ENCODE measurements at regions not wholly inside any gene's neighbourhood (a gene's known extent, or its start where the extent isn't known, plus 50 kb on each side); places are given as distances from the start of the nearest gene placed in this dataset.
"Not testable (repeated sequence)": the region's sequence is repeated elsewhere in the genome, so short reads cannot be mapped to it uniquely, and the experiment has no call there.

DNA sequence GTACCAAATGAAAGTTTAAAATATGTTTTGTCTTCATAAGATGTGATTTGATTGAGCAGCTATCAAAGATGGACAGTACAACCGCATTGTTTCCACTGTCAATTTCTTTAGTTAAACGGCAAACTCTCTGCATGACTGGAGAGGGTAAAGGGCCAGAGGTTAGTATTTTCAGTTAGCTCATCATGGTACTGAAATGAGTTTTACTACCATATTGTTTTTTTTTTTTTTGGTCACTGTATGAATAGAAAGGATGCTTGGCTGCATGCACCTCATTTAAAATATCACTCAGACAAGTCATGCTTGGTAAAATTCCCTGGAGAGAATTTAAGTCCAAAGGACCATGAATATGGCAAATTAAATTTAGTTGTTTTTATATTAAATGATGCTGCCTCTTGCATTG is 942.1 kb upstream of the SPRY2 start:
- no peaks in the 10 kb centered on the region for H3K36me3 ChIP-seq
- no peaks in the 10 kb centered on the region for H3K4me1 ChIP-seq
- DNase-seq (no peak), ATAC-seq (no peak)
- no peak overlapping the region for H3K27ac ChIP-seq
- TF ChIP-seq, protein P1, sequence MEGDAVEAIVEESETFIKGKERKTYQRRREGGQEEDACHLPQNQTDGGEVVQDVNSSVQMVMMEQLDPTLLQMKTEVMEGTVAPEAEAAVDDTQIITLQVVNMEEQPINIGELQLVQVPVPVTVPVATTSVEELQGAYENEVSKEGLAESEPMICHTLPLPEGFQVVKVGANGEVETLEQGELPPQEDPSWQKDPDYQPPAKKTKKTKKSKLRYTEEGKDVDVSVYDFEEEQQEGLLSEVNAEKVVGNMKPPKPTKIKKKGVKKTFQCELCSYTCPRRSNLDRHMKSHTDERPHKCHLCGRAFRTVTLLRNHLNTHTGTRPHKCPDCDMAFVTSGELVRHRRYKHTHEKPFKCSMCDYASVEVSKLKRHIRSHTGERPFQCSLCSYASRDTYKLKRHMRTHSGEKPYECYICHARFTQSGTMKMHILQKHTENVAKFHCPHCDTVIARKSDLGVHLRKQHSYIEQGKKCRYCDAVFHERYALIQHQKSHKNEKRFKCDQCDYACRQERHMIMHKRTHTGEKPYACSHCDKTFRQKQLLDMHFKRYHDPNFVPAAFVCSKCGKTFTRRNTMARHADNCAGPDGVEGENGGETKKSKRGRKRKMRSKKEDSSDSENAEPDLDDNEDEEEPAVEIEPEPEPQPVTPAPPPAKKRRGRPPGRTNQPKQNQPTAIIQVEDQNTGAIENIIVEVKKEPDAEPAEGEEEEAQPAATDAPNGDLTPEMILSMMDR (IDR thresholded peaks at IDR 0.05): no peak
- no peaks in the 10 kb centered on the region for H3K27me3 ChIP-seq
- H3K4me3 ChIP-seq: no peak overlapping the region
- no peaks in the 10 kb centered on the region for H3K9me3 ChIP-seq
- intact Hi-C loops (cut with DNase I): no loop called here

DNA sequence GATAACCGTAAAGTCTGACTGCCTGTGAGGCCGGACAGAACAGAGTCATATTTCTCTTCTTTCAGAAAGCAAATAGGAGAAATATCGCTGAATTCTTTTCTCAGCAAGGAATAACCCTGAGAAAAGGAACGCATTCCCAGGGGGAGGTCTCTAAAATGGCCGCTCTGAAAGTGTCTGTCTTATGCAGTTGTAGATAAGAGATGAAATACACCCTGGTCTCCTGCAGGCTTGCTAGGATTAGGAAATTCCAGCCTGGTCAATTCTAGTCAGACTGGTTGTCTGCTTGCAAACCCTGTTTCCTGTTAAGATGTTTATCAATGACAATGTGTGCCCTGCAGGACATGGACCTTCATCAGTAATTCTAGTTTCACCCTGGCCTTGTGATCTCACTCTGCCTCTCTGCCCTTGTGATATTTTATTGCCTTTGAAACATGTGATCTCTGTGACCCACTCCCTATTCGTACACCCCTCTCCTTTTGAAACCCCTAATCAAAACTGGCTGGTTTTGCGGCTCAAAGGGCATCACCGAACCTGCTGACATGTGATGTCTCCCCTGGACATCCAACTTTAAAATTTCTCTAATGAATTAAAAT is 934.8 kb upstream of the SPRY2 start:
- Histone ChIP-seq H3K4me1 (no peaks in the 10 kb centered on the region), H3K4me3 (no peak overlapping the region), H3K9me3 (peaks cover 8% of the 10 kb centered on the region), H3K36me3 (no peaks in the 10 kb centered on the region), H3K27me3 (no peaks in the 10 kb centered on the region), H3K27ac (no peak overlapping the region)
- TF ChIP-seq, protein P1 (IDR thresholded peaks at IDR 0.05): no peak
- ATAC-seq (no peak), DNase-seq (no peak)
- intact Hi-C loops (cut with DNase I): no loop called here

DNA sequence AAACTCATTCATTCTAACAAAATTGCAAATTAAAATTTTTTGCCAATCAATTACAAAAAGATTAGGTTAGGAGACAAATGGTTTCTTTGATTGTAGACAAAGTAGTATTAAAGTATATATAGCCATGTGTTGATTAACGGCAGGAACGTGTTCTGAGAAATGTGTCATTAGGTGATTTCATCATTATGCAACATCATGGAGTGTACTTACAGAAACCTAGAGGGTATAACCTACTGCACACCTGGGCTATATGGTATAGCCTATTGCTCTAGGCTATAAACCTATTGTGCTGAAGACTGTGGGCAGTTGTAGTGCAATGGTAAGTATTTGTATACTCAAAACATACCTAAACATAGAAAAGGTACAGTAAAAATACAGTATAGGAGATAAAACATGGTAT is 906.8 kb upstream of the SPRY2 start:
- Histone ChIP-seq H3K9me3 (no peaks in the 10 kb centered on the region), H3K36me3 (no peaks in the 10 kb centered on the region), H3K4me1 (no peaks in the 10 kb centered on the region), H3K27me3 (no peaks in the 10 kb centered on the region), H3K4me3 (no peak overlapping the region), H3K27ac (no peak overlapping the region)
- TF ChIP-seq, protein P1 (IDR thresholded peaks at IDR 0.05): no peak
- intact Hi-C loops (cut with DNase I): no loop called here
- DNase-seq (no peak), ATAC-seq (no peak)

DNA sequence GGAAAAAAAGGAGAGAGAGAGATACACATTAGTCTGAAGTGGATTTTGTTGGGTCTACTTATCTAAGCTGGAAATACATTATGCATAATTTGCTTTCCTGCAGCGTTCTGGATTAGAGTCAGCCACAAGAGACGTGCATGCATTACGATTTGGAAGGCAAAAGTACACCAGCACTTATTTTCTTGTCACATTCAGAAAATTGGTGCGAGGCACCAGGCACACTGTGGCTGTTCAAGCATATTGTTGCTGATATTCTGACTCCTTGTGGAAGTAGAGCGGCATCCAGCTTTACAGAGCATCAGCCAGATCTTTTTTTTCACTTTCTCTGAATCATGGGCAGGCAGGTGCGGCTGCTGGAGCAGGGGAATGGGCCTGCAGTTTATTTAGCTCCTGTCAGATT is 905.6 kb upstream of the SPRY2 start:
- TF ChIP-seq, protein P1 (IDR thresholded peaks at IDR 0.05): no peak
- H3K9me3 ChIP-seq: no peaks in the 10 kb centered on the region
- H3K27ac ChIP-seq: no peak overlapping the region
- no peaks in the 10 kb centered on the region for H3K4me1 ChIP-seq
- H3K4me3 ChIP-seq: no peak overlapping the region
- intact Hi-C loops (cut with DNase I): no loop called here
- H3K27me3 ChIP-seq: no peaks in the 10 kb centered on the region
- no peaks in the 10 kb centered on the region for H3K36me3 ChIP-seq
- no peak for ATAC-seq
- DNase-seq: no peak

DNA sequence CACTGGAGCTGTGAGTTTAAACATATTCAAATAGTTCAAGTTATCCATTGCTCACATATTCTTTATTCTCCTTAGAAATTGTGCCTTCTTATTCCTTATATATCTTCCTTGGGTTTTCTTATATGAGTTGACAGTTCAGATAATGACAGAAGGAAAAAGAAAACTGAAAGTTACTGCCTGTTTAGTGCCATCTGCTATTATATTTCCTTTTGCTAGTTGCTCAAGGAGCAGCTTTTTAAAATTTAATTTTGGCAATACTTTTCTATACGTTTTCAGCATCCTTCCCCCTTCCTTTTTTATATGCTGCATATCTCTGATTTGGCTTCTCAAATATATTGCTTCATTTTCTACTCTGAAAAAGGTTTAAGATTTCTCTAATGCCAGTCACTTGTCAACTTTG is 903.1 kb upstream of the SPRY2 start:
- intact Hi-C loops (cut with DNase I): no loop called here
- H3K27me3 ChIP-seq: no peaks in the 10 kb centered on the region
- no peak overlapping the region for H3K27ac ChIP-seq
- ATAC-seq (no peak), DNase-seq (no peak)
- TF ChIP-seq, protein P1 (IDR thresholded peaks at IDR 0.05): no peak
- no peaks in the 10 kb centered on the region for H3K36me3 ChIP-seq
- no peaks in the 10 kb centered on the region for H3K4me1 ChIP-seq
- H3K4me3 ChIP-seq: no peak overlapping the region
- H3K9me3 ChIP-seq: no peaks in the 10 kb centered on the region

DNA sequence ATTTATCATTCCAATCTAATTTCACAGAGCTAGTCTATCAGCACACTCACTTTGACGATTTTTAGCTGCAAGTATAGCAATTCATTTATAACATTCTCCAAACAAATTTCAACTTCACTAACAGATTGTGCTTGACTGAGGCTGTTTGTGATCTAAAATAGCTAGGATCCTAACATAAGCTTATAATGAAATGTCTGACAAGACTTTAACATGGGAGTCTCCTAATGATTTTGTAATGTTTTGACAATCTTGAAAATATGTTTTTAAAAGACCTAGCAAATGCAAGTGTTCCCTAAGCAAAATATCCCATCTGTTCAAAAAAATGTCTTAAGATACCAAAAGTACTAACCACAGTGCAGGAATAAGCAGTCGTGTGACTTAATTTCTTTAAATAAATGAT is 889.5 kb upstream of the SPRY2 start:
- DNase-seq (no peak), ATAC-seq (no peak)
- H3K27me3 ChIP-seq: no peaks in the 10 kb centered on the region
- TF ChIP-seq, protein P1 (IDR thresholded peaks at IDR 0.05): no peak
- no peak overlapping the region for H3K27ac ChIP-seq
- intact Hi-C loops (cut with DNase I): no loop called here
- H3K4me3 ChIP-seq: no peak overlapping the region
- H3K36me3 ChIP-seq: no peaks in the 10 kb centered on the region
- no peaks in the 10 kb centered on the region for H3K9me3 ChIP-seq
- H3K4me1 ChIP-seq: no peaks in the 10 kb centered on the region

DNA sequence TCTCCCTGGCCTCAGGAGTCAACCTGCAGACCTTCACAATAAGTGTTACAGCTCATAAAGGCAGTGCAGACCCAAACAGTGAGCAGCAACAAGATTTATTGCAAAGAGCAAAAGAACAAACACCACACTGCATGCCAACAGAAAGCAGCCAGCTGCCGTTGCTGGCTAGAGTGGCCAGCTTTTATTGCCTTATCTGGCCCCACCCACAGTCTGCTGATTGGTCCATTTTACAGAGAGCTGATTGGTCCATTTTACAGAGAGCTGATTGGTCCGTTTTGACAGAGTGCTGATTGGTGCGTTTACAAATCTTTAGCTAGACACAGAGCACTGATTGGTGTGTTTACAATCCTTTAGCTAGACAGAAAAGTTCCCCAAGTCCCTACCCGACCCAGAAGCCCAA is 885.9 kb upstream of the SPRY2 start:
- H3K27ac ChIP-seq; H3K27me3 ChIP-seq; H3K36me3 ChIP-seq; H3K9me3 ChIP-seq; ATAC-seq; H3K4me3 ChIP-seq; intact Hi-C loops (cut with DNase I); H3K4me1 ChIP-seq; DNase-seq: not testable (repeated sequence)
